ENCODE measurements at regions not wholly inside any gene's neighbourhood (a gene's known extent, or its start where the extent isn't known, plus 50 kb on each side); places are given as distances from the start of the nearest gene placed in this dataset.

DNA sequence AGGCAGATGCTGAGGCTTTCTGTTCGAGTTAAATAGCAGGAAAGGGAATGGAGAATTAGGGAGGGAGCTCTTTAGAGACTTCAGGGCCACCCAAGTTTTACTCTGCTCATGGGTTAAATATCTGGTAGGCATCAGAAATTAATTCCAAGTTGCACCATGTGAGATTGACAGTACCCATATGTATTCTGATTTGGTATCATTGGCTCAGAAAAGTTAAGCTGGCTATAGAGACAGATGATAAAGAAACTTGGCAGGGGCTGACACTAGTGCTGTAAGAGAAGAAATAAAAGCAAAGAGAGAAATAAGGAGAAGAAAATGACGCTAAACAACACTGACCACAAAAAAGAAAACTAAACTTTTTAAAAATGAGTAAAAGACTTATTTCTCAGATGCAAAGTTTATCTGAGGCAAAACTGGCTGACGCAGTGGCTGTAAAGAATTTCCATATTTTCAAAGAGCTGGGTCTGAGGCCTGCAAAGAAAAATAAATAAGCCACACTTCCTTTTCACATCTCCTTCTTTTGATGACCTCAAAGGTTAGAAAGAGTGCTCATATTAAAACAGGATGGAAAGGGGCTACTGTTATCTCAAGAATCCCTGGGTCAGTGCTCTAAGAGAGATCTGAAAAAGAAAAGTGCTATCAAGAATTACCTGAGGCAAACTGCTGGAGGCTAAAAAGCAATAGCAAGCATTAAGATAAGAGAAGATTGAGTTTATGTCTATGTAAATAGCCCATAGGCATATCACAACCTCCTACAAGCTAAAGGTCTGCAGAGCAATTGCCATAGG lies 399.0 kb upstream of the MEF2C start:
- Histone ChIP-seq H3K27ac (no peak overlapping the region), H3K27me3 (no peaks in the 10 kb centered on the region), H3K36me3 (no peaks in the 10 kb centered on the region), H3K9me3 (no peaks in the 10 kb centered on the region), H3K4me3 (no peak overlapping the region), H3K4me1 (no peaks in the 10 kb centered on the region)
- intact Hi-C loops (cut with DNase I) = no loop called here
- no peak for DNase-seq
- WGBS, 2 donors = 77 to 90% methylated on average over 3 of the region's 3 CpGs
- TF ChIP-seq EP300 (IDR thresholded peaks at IDR 0.05) = no peak
- TF ChIP-seq POLR2A (IDR thresholded peaks at IDR 0.05) = no peak
- no peak for TF ChIP-seq CTCF (IDR thresholded peaks at IDR 0.05)
- no peak for TF ChIP-seq POLR2AphosphoS5 (IDR thresholded peaks at IDR 0.05)

DNA sequence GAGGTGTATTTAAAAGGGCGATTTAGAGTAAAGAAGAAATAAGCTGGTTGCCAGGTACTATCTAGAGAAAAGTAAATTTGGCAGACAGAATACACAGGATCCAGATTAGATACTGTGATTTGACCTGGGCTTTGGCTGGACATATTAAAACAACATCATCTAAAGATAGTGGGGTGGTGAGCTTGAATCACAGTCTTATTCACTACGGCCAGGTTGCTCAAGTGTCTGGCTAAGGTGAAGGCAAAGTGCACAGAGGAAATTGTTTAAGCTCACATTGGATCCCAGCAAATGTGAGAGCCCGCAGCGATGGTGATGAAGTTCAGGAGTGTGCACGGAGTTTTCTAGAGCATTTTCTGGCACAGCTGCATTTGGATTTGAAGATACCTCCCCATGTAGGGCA lies 398.2 kb upstream of the MEF2C start:
- intact Hi-C loops (cut with DNase I) = no loop called here
- Histone ChIP-seq H3K9me3 (no peaks in the 10 kb centered on the region), H3K27ac (no peak overlapping the region), H3K4me3 (no peak overlapping the region), H3K27me3 (no peaks in the 10 kb centered on the region), H3K36me3 (no peaks in the 10 kb centered on the region), H3K4me1 (no peaks in the 10 kb centered on the region)
- no peak for DNase-seq
- TF ChIP-seq EP300 (IDR thresholded peaks at IDR 0.05) (no peak), POLR2AphosphoS5 (IDR thresholded peaks at IDR 0.05) (no peak), POLR2A (IDR thresholded peaks at IDR 0.05) (no peak), CTCF (IDR thresholded peaks at IDR 0.05) (no peak)
- 95 to 96% methylated on average over 5 of the region's 5 CpGs for WGBS, 2 donors

- 73 to 74% methylated on average over 2 of the region's 2 CpGs for WGBS, 2 donors
- no peaks in the 10 kb centered on the region for H3K4me1 ChIP-seq
- no peak for TF ChIP-seq POLR2A (IDR thresholded peaks at IDR 0.05)
- TF ChIP-seq CTCF (IDR thresholded peaks at IDR 0.05) = no peak
- no peak for TF ChIP-seq EP300 (IDR thresholded peaks at IDR 0.05)
- TF ChIP-seq POLR2AphosphoS5 (IDR thresholded peaks at IDR 0.05) = no peak
Measured at GRCh38 chr5:89280103-89281037, 397.4 kb upstream of the MEF2C start.

GRCh38 chr5:89279391-89280036 lies 396.5 kb upstream of the MEF2C start:
- Histone ChIP-seq H3K4me1 (no peaks in the 10 kb centered on the region), H3K36me3 (no peaks in the 10 kb centered on the region), H3K9me3 (no peaks in the 10 kb centered on the region), H3K4me3 (no peak overlapping the region), H3K27ac (no peak overlapping the region), H3K27me3 (no peaks in the 10 kb centered on the region)
- intact Hi-C loops (cut with DNase I) = no loop called here
- TF ChIP-seq POLR2AphosphoS5 (IDR thresholded peaks at IDR 0.05) (no peak), POLR2A (IDR thresholded peaks at IDR 0.05) (no peak), EP300 (IDR thresholded peaks at IDR 0.05) (no peak), CTCF (IDR thresholded peaks at IDR 0.05) (no peak)
- 67 to 91% methylated on average over 5 of the region's 5 CpGs for WGBS, 2 donors
- no peak for DNase-seq

More at GRCh38 chr5:89280103-89281037, 397.4 kb upstream of the MEF2C start:
- Histone ChIP-seq H3K9me3 (no peaks in the 10 kb centered on the region), H3K36me3 (no peaks in the 10 kb centered on the region), H3K27me3 (no peaks in the 10 kb centered on the region), H3K27ac (no peak overlapping the region), H3K4me3 (no peak overlapping the region)
- intact Hi-C loops (cut with DNase I) = no loop called here
- DNase-seq = no peak
